ENCODE measurements at regions not wholly inside any gene's neighbourhood (a gene's known extent, or its start where the extent isn't known, plus 50 kb on each side); places are given as distances from the start of the nearest gene placed in this dataset.

- H3K9ac ChIP-seq: no peak overlapping the region
- DNase-seq: no peak
- 17% methylated on average over 9 of the region's 10 CpGs for WGBS (ENCODE audit: low lambda C conversion rate)
- no peak overlapping the region for H3K27ac ChIP-seq (ENCODE audit: low read depth in 2 of 2, low read length in 1 of 2)
- CTCF ChIA-PET: no interaction called here
- no peaks in the 10 kb centered on the region for H3K9me2 ChIP-seq
- H4K20me1 ChIP-seq (ENCODE audit: insufficient read depth): no peaks in the 10 kb centered on the region
- H3K36me3 ChIP-seq (replicated peaks in 1 of 2; ENCODE audit: control insufficient read depth in 1 of 2, insufficient read depth in 2 of 2, low read length in 1 of 2): no peaks in the 10 kb centered on the region
- H3K9me3 ChIP-seq: no peaks in the 10 kb centered on the region
- POLR2A ChIA-PET: no interaction called here
- no peak overlapping the region for H2AFZ ChIP-seq (ENCODE audit: low read depth)
- H3K4me2 ChIP-seq: no peak overlapping the region
- TF ChIP-seq RXRA (IDR thresholded peaks at IDR 0.05; ENCODE audit: borderline replicate concordance, low read depth): no peak
- no peak for TF ChIP-seq RFX5 (IDR thresholded peaks at IDR 0.05; ENCODE audit: low read length)
- TF ChIP-seq EZH2phosphoT487 (IDR thresholded peaks at IDR 0.05; ENCODE audit: borderline replicate concordance, low read depth): no peak
- no peak for TF ChIP-seq TAF1 (IDR thresholded peaks at IDR 0.05; ENCODE audit: borderline replicate concordance, low read depth, low read length)
- TF ChIP-seq NFIC (IDR thresholded peaks at IDR 0.05; ENCODE audit: borderline replicate concordance): no peak
- no peak for TF ChIP-seq FOXM1 (IDR thresholded peaks at IDR 0.05; ENCODE audit: low read depth)
- TF ChIP-seq MAX (IDR thresholded peaks at IDR 0.05; ENCODE audit: low read depth): no peak
- TF ChIP-seq TEAD4 (IDR thresholded peaks at IDR 0.05; ENCODE audit: borderline replicate concordance, insufficient read depth): no peak
- no peak for TF ChIP-seq FOXJ3 (CRISPR knock-in tag; IDR thresholded peaks at IDR 0.05)
- TF ChIP-seq RCOR1 (IDR thresholded peaks at IDR 0.05; ENCODE audit: low read length): no peak
- no peak for TF ChIP-seq MEF2A (IDR thresholded peaks at IDR 0.05; ENCODE audit: borderline replicate concordance, low read depth)
- no peak for TF ChIP-seq CHD2 (IDR thresholded peaks at IDR 0.05; ENCODE audit: low read length, partially characterized antibody)
- TF ChIP-seq ELF1 (IDR thresholded peaks at IDR 0.05): no peak
- TF ChIP-seq TCF12 (IDR thresholded peaks at IDR 0.05): no peak
- TF ChIP-seq IRF3 (IDR thresholded peaks at IDR 0.05; ENCODE audit: low read depth, low read length): no peak
- H3K27me3 ChIP-seq (ENCODE audit: insufficient read depth): no peaks in the 10 kb centered on the region
- no peaks in the 10 kb centered on the region for H3K79me2 ChIP-seq (ENCODE audit: insufficient read depth)
- no peaks in the 10 kb centered on the region for H3K4me1 ChIP-seq (ENCODE audit: control insufficient read depth in 1 of 2, insufficient read depth in 2 of 2, low read depth in 1 of 2, low read length in 1 of 2)
- no peak overlapping the region for H3K4me3 ChIP-seq (ENCODE audit: low read depth in 2 of 2, low read length in 1 of 2)
- H3F3A ChIP-seq (replicated peaks; ENCODE audit: insufficient read depth): no peaks in the 10 kb centered on the region
Observed at GRCh38 chr16:13561291-13562070, 358.5 kb upstream of the ERCC4 start.

- H3K9me3 ChIP-seq: no peaks in the 10 kb centered on the region
- no peaks in the 10 kb centered on the region for H3K27me3 ChIP-seq (ENCODE audit: insufficient read depth)
- H3K36me3 ChIP-seq (replicated peaks in 1 of 2; ENCODE audit: control insufficient read depth in 1 of 2, insufficient read depth in 2 of 2, low read length in 1 of 2): no peaks in the 10 kb centered on the region
- POLR2A ChIA-PET: no interaction called here
- H4K20me1 ChIP-seq (ENCODE audit: insufficient read depth): no peaks in the 10 kb centered on the region
- no peak overlapping the region for H3K4me3 ChIP-seq (ENCODE audit: low read depth in 2 of 2, low read length in 1 of 2)
- H3K9me2 ChIP-seq: no peaks in the 10 kb centered on the region
- no peak overlapping the region for H2AFZ ChIP-seq (ENCODE audit: low read depth)
- no peaks in the 10 kb centered on the region for H3F3A ChIP-seq (replicated peaks; ENCODE audit: insufficient read depth)
- H3K27ac ChIP-seq (ENCODE audit: low read depth in 2 of 2, low read length in 1 of 2): no peak overlapping the region
- H3K9ac ChIP-seq: no peak overlapping the region
- no peaks in the 10 kb centered on the region for H3K79me2 ChIP-seq (ENCODE audit: insufficient read depth)
- WGBS (ENCODE audit: low lambda C conversion rate): 14% methylated on average over 5 of the region's 5 CpGs
- no peak overlapping the region for H3K4me2 ChIP-seq
- CTCF ChIA-PET: no interaction called here
- no peak for DNase-seq
- no peaks in the 10 kb centered on the region for H3K4me1 ChIP-seq (ENCODE audit: control insufficient read depth in 1 of 2, insufficient read depth in 2 of 2, low read depth in 1 of 2, low read length in 1 of 2)
- TF ChIP-seq SMC3 (IDR thresholded peaks at IDR 0.05; ENCODE audit: low read depth, low read length): no peak
- no peak for TF ChIP-seq ZBTB33 (IDR thresholded peaks at IDR 0.05; ENCODE audit: borderline replicate concordance, low read depth)
- no peak for TF ChIP-seq RFX5 (IDR thresholded peaks at IDR 0.05; ENCODE audit: low read length)
- TF ChIP-seq RCOR1 (IDR thresholded peaks at IDR 0.05; ENCODE audit: low read length): no peak
- TF ChIP-seq EZH2phosphoT487 (IDR thresholded peaks at IDR 0.05; ENCODE audit: borderline replicate concordance, low read depth): no peak
- TF ChIP-seq RAD21 (IDR thresholded peaks at IDR 0.05; ENCODE audit: low read length): no peak
- TF ChIP-seq USF1 (IDR thresholded peaks at IDR 0.05; ENCODE audit: borderline replicate concordance, low read depth): no peak
- no peak for TF ChIP-seq TCF12 (IDR thresholded peaks at IDR 0.05)
- no peak for TF ChIP-seq EP300 (IDR thresholded peaks at IDR 0.05; ENCODE audit: borderline replicate concordance in 1 of 2, low read depth in 1 of 2, low read length in 1 of 2)
- TF ChIP-seq MXI1 (IDR thresholded peaks at IDR 0.05; ENCODE audit: low read depth, low read length): no peak
- no peak for TF ChIP-seq MAX (IDR thresholded peaks at IDR 0.05; ENCODE audit: low read depth)
- TF ChIP-seq IRF3 (IDR thresholded peaks at IDR 0.05; ENCODE audit: low read depth, low read length): no peak
- TF ChIP-seq FOSL2 (IDR thresholded peaks at IDR 0.05; ENCODE audit: borderline replicate concordance, low read depth): no peak
- no peak for TF ChIP-seq POLR2AphosphoS5 (IDR thresholded peaks at IDR 0.05; ENCODE audit: low read depth, low read length)
Observed at GRCh38 chr16:13568803-13569202, 351.2 kb upstream of the ERCC4 start.

Measured in SK-N-SH (cell line).